ENCODE measurements at regions not wholly inside any gene's neighbourhood (a gene's known extent, or its start where the extent isn't known, plus 50 kb on each side); places are given as distances from the start of the nearest gene placed in this dataset.

DNA sequence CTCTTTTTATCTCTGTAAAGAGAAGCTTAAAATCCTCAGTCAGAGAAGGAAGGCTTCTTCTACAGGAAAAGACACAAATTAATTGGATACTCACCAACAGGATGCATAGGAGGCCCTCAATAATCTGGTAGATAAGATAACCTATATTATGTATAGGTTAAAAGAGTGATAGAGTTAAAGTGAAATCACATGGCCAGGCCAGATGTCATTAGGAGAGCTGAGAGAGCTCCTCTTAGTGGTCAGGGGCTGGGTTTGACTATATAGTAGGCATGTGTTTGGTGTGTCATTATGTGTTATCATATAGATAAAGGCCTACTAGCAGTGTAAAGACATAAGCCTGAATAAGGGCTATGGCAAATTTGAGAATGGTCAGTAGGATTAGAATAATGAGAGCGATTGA is 479.3 kb downstream of the EPHA3 start:
- Histone ChIP-seq H3K4me2 (ENCODE audit: insufficient read depth in 1 of 2, low read depth in 2 of 2, low read length in 2 of 2) (no peak overlapping the region), H2AK5ac (ENCODE audit: low read depth, low read length) (no peak overlapping the region), H3K36me3 (ENCODE audit: control insufficient read depth in 2 of 4, insufficient read depth in 4 of 4, low read length in 3 of 4) (no peaks in the 10 kb centered on the region), H2BK15ac (ENCODE audit: low read length) (no peak overlapping the region), H3K79me2 (ENCODE audit: control insufficient read depth in 1 of 2, insufficient read depth in 2 of 2, low read length in 2 of 2) (no peaks in the 10 kb centered on the region), H2BK120ac (replicated peaks; ENCODE audit: low read depth, low read length) (no peak overlapping the region), H3K14ac (ENCODE audit: insufficient read length) (no peak overlapping the region), H4K5ac (ENCODE audit: insufficient read length, low read depth, low read length) (no peak overlapping the region), H2AFZ (ENCODE audit: low read length) (no peak overlapping the region), H3K9me3 (ENCODE audit: insufficient read depth in 2 of 2, low read depth in 1 of 2, low read length in 1 of 2) (no peaks in the 10 kb centered on the region), H2BK12ac (ENCODE audit: low read depth, low read length) (no peak overlapping the region), H3K18ac (ENCODE audit: extremely low read depth, low read length) (no peak overlapping the region), H3K27ac (ENCODE audit: low read depth, low read length) (no peak overlapping the region), H3K23ac (ENCODE audit: insufficient read length) (no peak overlapping the region), H3K56ac (replicated peaks; ENCODE audit: insufficient read length, low read depth, low read length) (no peak overlapping the region), H4K8ac (ENCODE audit: extremely low read depth, insufficient read depth, low read length) (no peak overlapping the region), H3K79me1 (ENCODE audit: low read depth, low read length) (no peaks in the 10 kb centered on the region), H3K4ac (replicated peaks; ENCODE audit: insufficient read length, low read depth, low read length) (no peak overlapping the region), H2BK20ac (ENCODE audit: low read length) (no peak overlapping the region), H4K20me1 (replicated peaks in 1 of 2; ENCODE audit: control insufficient read depth in 1 of 2, insufficient read depth in 2 of 2, low read length in 2 of 2) (no peaks in the 10 kb centered on the region), H3K9ac (replicated peaks in 1 of 4; ENCODE audit: extremely low read depth in 1 of 4, low read depth in 3 of 4, low read length in 3 of 4) (no peak overlapping the region), H3K4me1 (replicated peaks in 1 of 4; ENCODE audit: control insufficient read depth in 3 of 4, insufficient read depth in 4 of 4, low read length in 3 of 4) (no peaks in the 10 kb centered on the region), H3K4me3 (ENCODE audit: extremely low read depth in 1 of 4, insufficient read depth in 2 of 4, low read depth in 3 of 4, low read length in 4 of 4) (no peak overlapping the region), H3K23me2 (ENCODE audit: low read depth, low read length) (no peaks in the 10 kb centered on the region), H3K27me3 (replicated peaks in 1 of 4; ENCODE audit: control insufficient read depth in 3 of 4, extremely low read depth in 1 of 4, insufficient read depth in 3 of 4, low read length in 3 of 4) (no peaks in the 10 kb centered on the region), H2BK5ac (ENCODE audit: low read depth, low read length) (no peak overlapping the region), H4K91ac (replicated peaks; ENCODE audit: insufficient read length, low read length) (no peak overlapping the region)
- FAIRE-seq, result no peak
- WGBS, 2 experiments (ENCODE audit: extremely low coverage in 1 of 2, insufficient coverage in 1 of 2, insufficient read length in 1 of 2, insufficient replicate concordance in 2 of 2, low coverage in 1 of 2, low lambda C conversion rate in 2 of 2, missing lambda C conversion rate in 1 of 2), result 91% methylated on average over 1 of the region's 1 CpG; no CpG with 5 or more reads in 1 of the 2 experiments
- ChIA-PET CTCF (ENCODE audit: partially characterized antibody) (interaction anchor here (0.6 to 1.1 kb wide), 3 partner anchors 24 to 41 kb away, joined by 3 to 5 read pairs (median 3); no protein-coding TSS in a partner anchor), POLR2A (ENCODE audit: partially characterized antibody) (interaction anchor here (0.6 kb wide), 1 partner anchor 159 kb away, joined by 3 read pairs; no protein-coding TSS in a partner anchor)
- no peak for DNase-seq (ENCODE audit: low read depth in 1 of 2, low spot score in 2 of 2)
- no peak for TF ChIP-seq CTBP2 (IDR thresholded peaks at IDR 0.05; ENCODE audit: borderline replicate concordance, insufficient read depth, insufficient read length, low read length)
- TF ChIP-seq NANOG (IDR thresholded peaks at IDR 0.05; ENCODE audit: insufficient read depth, low read depth, low read length, poor library complexity, severe bottlenecking), result no peak
- no peak for TF ChIP-seq GTF2F1 (IDR thresholded peaks at IDR 0.05; ENCODE audit: borderline replicate concordance, low read depth, low read length)
- TF ChIP-seq RAD21 (IDR thresholded peaks at IDR 0.05 in 1 of 2, conservative IDR thresholded peaks at IDR 0.05 in 1 of 2; ENCODE audit: low read depth in 2 of 2, low read length in 2 of 2), result peak in 1 of 2 experiments; percentile 17; a peak in 2 of 4 replicates
- TF ChIP-seq TEAD4 (IDR thresholded peaks at IDR 0.05; ENCODE audit: low read depth, low read length), result no peak

Measured in H1 (cell line).